GM12891 (cell line): ENCODE measurements at regions not wholly inside any gene's neighbourhood (a gene's known extent, or its start where the extent isn't known, plus 50 kb on each side); places are given as distances from the start of the nearest gene placed in this dataset.
"Not testable (repeated sequence)": the region's sequence is repeated elsewhere in the genome, so short reads cannot be mapped to it uniquely, and the experiment has no call there.

ENCODE experiments used
- DNase-seq: peaks from one replicate; pipeline ENCODE4 v3.0.0; 2011; ENCODE audit warnings: low spot score; ENCODE audit not compliant: insufficient read length
- FAIRE-seq: peaks from 2 replicates; lab custom pipeline; 2011; peaks lifted over from hg19 to GRCh38; lab: Jason Lieb, UNC
- PAX5 ChIP-seq: IDR thresholded peaks from 2 replicates; pipeline ENCODE4 v1.6.1; 2011; ENCODE audit warnings: low read length, moderate library complexity, mild to moderate bottlenecking; ENCODE audit not compliant: insufficient read depth, severe bottlenecking
- POLR2A ChIP-seq: IDR thresholded peaks from 2 replicates; pipeline ENCODE4 v1.6.1; 2011; ENCODE audit warnings: low read depth, low read length, control low read depth
- POLR2AphosphoS5 ChIP-seq: IDR thresholded peaks from 2 replicates; pipeline ENCODE4 v1.6.1; 2011; ENCODE audit warnings: low read depth, low read length, control low read depth
- POU2F2 ChIP-seq: IDR thresholded peaks from 2 replicates; pipeline ENCODE4 v1.6.1; 2011; ENCODE audit warnings: low read depth, mild to moderate bottlenecking, control low read depth, low read length, moderate library complexity
- SPI1 ChIP-seq: IDR thresholded peaks from 2 replicates; pipeline ENCODE4 v1.6.1; 2011; ENCODE audit warnings: low read depth, low read length, control low read depth
- TAF1 ChIP-seq: IDR thresholded peaks from 2 replicates; pipeline ENCODE4 v1.6.1; 2011; ENCODE audit warnings: low read depth, low read length, control low read depth

GRCh38 chr1:157437296-157437695 is 115.0 kb downstream of the FCRL5 start:
- DNase-seq (no peak), FAIRE-seq (no peak)
- TF ChIP-seq POLR2A (no peak), POU2F2 (no peak), TAF1 (no peak), SPI1 (no peak), POLR2AphosphoS5 (no peak), PAX5 (no peak)

GRCh38 chr1:157431751-157432150 is 120.6 kb downstream of the FCRL5 start:
- DNase-seq (no peak), FAIRE-seq (no peak)
- no peak for TF ChIP-seq SPI1
- no peak for TF ChIP-seq POU2F2
- no peak for TF ChIP-seq PAX5
- TF ChIP-seq POLR2A, result no peak
- no peak for TF ChIP-seq TAF1
- TF ChIP-seq POLR2AphosphoS5, result no peak

GRCh38 chr1:157429601-157430240 is 122.6 kb downstream of the FCRL5 start:
- no peak for FAIRE-seq
- no peak for DNase-seq

GRCh38 chr1:157423764-157424163 is 128.6 kb downstream of the FCRL5 start:
- DNase-seq, FAIRE-seq: not testable (repeated sequence)

More at GRCh38 chr1:157429601-157430240, 122.6 kb downstream of the FCRL5 start:
- TF ChIP-seq PAX5, result no peak

- no peak for TF ChIP-seq PAX5
- TF ChIP-seq POLR2A, result no peak
- TF ChIP-seq POU2F2, result no peak
- TF ChIP-seq TAF1, result no peak
- TF ChIP-seq SPI1, result no peak
- no peak for TF ChIP-seq POLR2AphosphoS5
- no peak for FAIRE-seq
Measured at GRCh38 chr1:157419845-157420542, 132.3 kb downstream of the FCRL5 start.

GRCh38 chr1:157418659-157419058 is 133.7 kb downstream of the FCRL5 start:
- no peak for DNase-seq
- no peak for FAIRE-seq

More at GRCh38 chr1:157419845-157420542, 132.3 kb downstream of the FCRL5 start:
- no peak for DNase-seq

GRCh38 chr1:157418231-157418630 is 134.1 kb downstream of the FCRL5 start:
- no peak for TF ChIP-seq POU2F2
- TF ChIP-seq POLR2A, result no peak
- TF ChIP-seq TAF1, result no peak
- TF ChIP-seq SPI1, result no peak
- no peak for FAIRE-seq
- DNase-seq, result no peak

More at GRCh38 chr1:157418659-157419058, 133.7 kb downstream of the FCRL5 start:
- TF ChIP-seq TAF1 (no peak), POLR2AphosphoS5 (no peak), SPI1 (no peak), PAX5 (no peak), POLR2A (no peak), POU2F2 (no peak)

- TF ChIP-seq TAF1 (no peak), POLR2A (no peak), PAX5 (no peak), POU2F2 (no peak), SPI1 (no peak), POLR2AphosphoS5 (no peak)
- FAIRE-seq (no peak), DNase-seq (no peak)
Measured at GRCh38 chr1:157415661-157416060, 136.7 kb downstream of the FCRL5 start.

GRCh38 chr1:157412308-157412707 is 140.0 kb downstream of the FCRL5 start:
- no peak for FAIRE-seq
- no peak for DNase-seq
- TF ChIP-seq POLR2AphosphoS5 (no peak), PAX5 (no peak), TAF1 (no peak), POU2F2 (no peak), POLR2A (no peak), SPI1 (no peak)

GRCh38 chr1:157411769-157412168 is 140.5 kb downstream of the FCRL5 start:
- TF ChIP-seq TAF1, result no peak
- no peak for TF ChIP-seq POU2F2
- TF ChIP-seq SPI1, result no peak
- TF ChIP-seq POLR2A, result no peak
- TF ChIP-seq PAX5, result no peak
- no peak for TF ChIP-seq POLR2AphosphoS5
- FAIRE-seq, result no peak

More at GRCh38 chr1:157411769-157412168, 140.5 kb downstream of the FCRL5 start:
- no peak for DNase-seq
